Fibroblast of mammary gland (primary cell): ENCODE measurements at regions not wholly inside any gene's neighbourhood (a gene's known extent, or its start where the extent isn't known, plus 50 kb on each side); places are given as distances from the start of the nearest gene placed in this dataset.

Source experiments
- DNase-seq: peaks from one replicate; pipeline ENCODE4 v3.0.0-alpha.2; 2010; ENCODE audit warnings: low read depth
- H3K4me3 ChIP-seq: 2 replicates; pipeline ENCODE4 v1.5.1; 2011; ENCODE audit warnings: low read depth, mild to moderate bottlenecking, low read length, moderate library complexity; ENCODE audit not compliant: control insufficient read depth
- CTCF ChIP-seq: conservative IDR thresholded peaks from 2 replicates; pipeline ENCODE4 v1.5.1; 2011; ENCODE audit warnings: low read depth, low read length, inconsistent platforms; ENCODE audit not compliant: control insufficient read depth, insufficient read depth

- no peak overlapping the region for H3K4me3 ChIP-seq
- no peak for TF ChIP-seq CTCF
- no peak for DNase-seq
Observed at GRCh38 chr10:131444286-131444685, 132.8 kb upstream of the TCERG1L start.

GRCh38 chr10:131444862-131445461 lies 133.4 kb upstream of the TCERG1L start:
- H3K4me3 ChIP-seq, result no peak overlapping the region
- no peak for TF ChIP-seq CTCF
- no peak for DNase-seq

GRCh38 chr10:131445623-131446022 lies 134.1 kb upstream of the TCERG1L start:
- no peak for DNase-seq
- H3K4me3 ChIP-seq, result no peak overlapping the region
- TF ChIP-seq CTCF, result no peak

- no peak for DNase-seq
- TF ChIP-seq CTCF, result no peak
- no peak overlapping the region for H3K4me3 ChIP-seq
Observed at GRCh38 chr10:131446171-131446570, 134.7 kb upstream of the TCERG1L start.

- no peak overlapping the region for H3K4me3 ChIP-seq
- no peak for TF ChIP-seq CTCF
- no peak for DNase-seq
Observed at GRCh38 chr10:131448171-131448570, 136.7 kb upstream of the TCERG1L start.

- H3K4me3 ChIP-seq, result no peak overlapping the region
- no peak for DNase-seq
- no peak for TF ChIP-seq CTCF
Observed at GRCh38 chr10:131448883-131449282, 137.4 kb upstream of the TCERG1L start.
